Pancreas (tissue), 10 donors: ENCODE measurements at regions not wholly inside any gene's neighbourhood (a gene's known extent, or its start where the extent isn't known, plus 50 kb on each side); places are given as distances from the start of the nearest gene placed in this dataset.

Experiments used
- ATAC-seq, 4 donors: fragments of 200-7000 bp; cut with Tn5 transposase; one replicate each; pipeline versions ENCODE4 v1.8.0 to v1.9.1; 2020; ENCODE audit warnings: mild to moderate bottlenecking in 4 of 4, moderate library complexity in 4 of 4
- DNase-seq, 6 donors: peaks; one replicate each; pipeline ENCODE4 v3.0.0-alpha.2; 2020
- FAIRE-seq: peaks from 2 replicates; lab custom pipeline; 2012; peaks lifted over from hg19 to GRCh38; lab: Jason Lieb, UNC
- H3K27ac ChIP-seq, 4 donors: fragments of 200-600 bp; sonication (generic); 1 replicate in 3 of 4; 2 replicates in 1 of 4; pipeline versions ENCODE4 v1.5.0 to v1.8.0; 2020
- H3K27me3 ChIP-seq, 4 donors: fragments of 200-600 bp; one replicate each; pipeline ENCODE4 v1.8.0; 2021
- H3K36me3 ChIP-seq, 3 donors: fragments of 200-600 bp; sonication (generic) in 1 of 3; one replicate each; pipeline versions ENCODE4 v1.5.0 to v1.8.0; 2020 to 2021
- H3K4me1 ChIP-seq, 3 donors: fragments of 200-600 bp; one replicate each; pipeline ENCODE4 v1.8.0; 2021
- H3K4me3 ChIP-seq, 4 donors: fragments of 200-600 bp; sonication (generic) in 2 of 4; one replicate each; pipeline versions ENCODE4 v1.5.0 to v1.8.0; 2020 to 2021
- H3K9me3 ChIP-seq, 4 donors: fragments of 200-600 bp; one replicate each; pipeline ENCODE4 v1.8.0; 2021
- WGBS, 2 donors: extraction: QIAGEN DNeasy Blood & Tissue Kit; methylation state at CpG; one replicate each; pipeline ENCODE4 v1.1.7; 2013; 5-methylcytosine and 5-hydroxymethylcytosine counted together
- intact Hi-C, 3 donors: fragments of 100-400 bp; cut with DNase I; formaldehyde crosslinking; loops; one replicate each; pipeline versions ENCODE4 v1.11.1 to v1.14.2; 2022
- TF ChIP-seq, protein P1 (sequence below), 4 donors: fragments of 200-600 bp; sonication (generic) in 3 of 4; IDR thresholded peaks; one replicate each; pipeline versions ENCODE4 v1.5.0 to v1.8.0; 2021; ENCODE audit warnings: antibody characterized with exemption in 4 of 4
- donor health status: healthy with polysubstance abuse.
- donor health status: DM: no; HTN: no; CAD: no; lungs with moderate emphysema.
- donor health status: DM: no; HTN: no; CAD: no.
- donor health status: control.
- donor health status: control.
- donor health status: Bipolar disorder and iron deficiency.
- donor health status: DM: yes; HTN: yes; CAD: no.
- donor health status: DM: no; HTN: no; CAD: no.
- donor health status: DM: no; HTN: no; CAD: no.
- donor health status: DM: yes; HTN: yes; CAD: no.

GRCh38 chr3:22714749-22715148 is 488.4 kb upstream of the UBE2E2 start:
- FAIRE-seq (no peak), ATAC-seq (no peak)

GRCh38 chr3:22720596-22720995 is 482.5 kb upstream of the UBE2E2 start:
- ATAC-seq = no peak
- Histone ChIP-seq H3K4me1 (no peaks in the 10 kb centered on the region), H3K36me3 (no peaks in the 10 kb centered on the region), H3K9me3 (no peaks in the 10 kb centered on the region), H3K27ac (no peak overlapping the region), H3K4me3 (no peak overlapping the region), H3K27me3 (no peaks in the 10 kb centered on the region)
- intact Hi-C loops = no loop called here
- no peak for FAIRE-seq
- WGBS, 2 donors = 9 to 15% methylated on average over 1 of the region's 1 CpG
- TF ChIP-seq, protein P1, sequence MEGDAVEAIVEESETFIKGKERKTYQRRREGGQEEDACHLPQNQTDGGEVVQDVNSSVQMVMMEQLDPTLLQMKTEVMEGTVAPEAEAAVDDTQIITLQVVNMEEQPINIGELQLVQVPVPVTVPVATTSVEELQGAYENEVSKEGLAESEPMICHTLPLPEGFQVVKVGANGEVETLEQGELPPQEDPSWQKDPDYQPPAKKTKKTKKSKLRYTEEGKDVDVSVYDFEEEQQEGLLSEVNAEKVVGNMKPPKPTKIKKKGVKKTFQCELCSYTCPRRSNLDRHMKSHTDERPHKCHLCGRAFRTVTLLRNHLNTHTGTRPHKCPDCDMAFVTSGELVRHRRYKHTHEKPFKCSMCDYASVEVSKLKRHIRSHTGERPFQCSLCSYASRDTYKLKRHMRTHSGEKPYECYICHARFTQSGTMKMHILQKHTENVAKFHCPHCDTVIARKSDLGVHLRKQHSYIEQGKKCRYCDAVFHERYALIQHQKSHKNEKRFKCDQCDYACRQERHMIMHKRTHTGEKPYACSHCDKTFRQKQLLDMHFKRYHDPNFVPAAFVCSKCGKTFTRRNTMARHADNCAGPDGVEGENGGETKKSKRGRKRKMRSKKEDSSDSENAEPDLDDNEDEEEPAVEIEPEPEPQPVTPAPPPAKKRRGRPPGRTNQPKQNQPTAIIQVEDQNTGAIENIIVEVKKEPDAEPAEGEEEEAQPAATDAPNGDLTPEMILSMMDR (IDR thresholded peaks at IDR 0.05) = no peak
- DNase-seq = no peak

More at GRCh38 chr3:22714749-22715148, 488.4 kb upstream of the UBE2E2 start:
- Histone ChIP-seq H3K4me1 (no peaks in the 10 kb centered on the region), H3K27ac (no peak overlapping the region), H3K4me3 (no peak overlapping the region), H3K27me3 (no peaks in the 10 kb centered on the region), H3K9me3 (no peaks in the 10 kb centered on the region), H3K36me3 (no peaks in the 10 kb centered on the region)
- intact Hi-C loops = no loop called here
- no peak for DNase-seq
- TF ChIP-seq, protein P1 (IDR thresholded peaks at IDR 0.05) = no peak
- 58 to 80% methylated on average over 1 of the region's 1 CpG for WGBS, 2 donors

DNA sequence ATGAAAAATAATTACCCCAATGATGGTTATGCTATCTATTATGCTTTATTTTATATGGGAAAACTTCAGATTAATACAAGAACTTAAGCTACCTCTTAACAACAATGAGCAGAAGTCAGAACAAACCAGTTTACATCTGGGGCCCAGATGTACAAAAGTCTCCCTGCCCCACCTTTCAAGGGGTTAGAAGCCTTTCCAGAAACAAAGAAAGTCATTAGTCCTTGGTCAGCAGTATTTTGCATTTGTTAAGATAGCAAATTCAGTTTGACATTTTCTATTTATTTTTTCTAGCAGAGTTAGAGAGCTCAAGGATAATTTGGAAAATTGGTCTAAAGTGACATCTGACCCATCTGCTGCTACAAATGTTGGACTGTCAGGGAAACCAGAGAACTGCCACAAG is 478.7 kb upstream of the UBE2E2 start:
- H3K4me1 ChIP-seq = no peaks in the 10 kb centered on the region
- H3K27me3 ChIP-seq = no peaks in the 10 kb centered on the region
- no peaks in the 10 kb centered on the region for H3K9me3 ChIP-seq
- no peaks in the 10 kb centered on the region for H3K36me3 ChIP-seq
- DNase-seq (no peak), ATAC-seq (no peak), FAIRE-seq (no peak)
- intact Hi-C loops = no loop called here
- H3K4me3 ChIP-seq = no peak overlapping the region
- TF ChIP-seq, protein P1 (IDR thresholded peaks at IDR 0.05) = no peak
- H3K27ac ChIP-seq = no peak overlapping the region

DNA sequence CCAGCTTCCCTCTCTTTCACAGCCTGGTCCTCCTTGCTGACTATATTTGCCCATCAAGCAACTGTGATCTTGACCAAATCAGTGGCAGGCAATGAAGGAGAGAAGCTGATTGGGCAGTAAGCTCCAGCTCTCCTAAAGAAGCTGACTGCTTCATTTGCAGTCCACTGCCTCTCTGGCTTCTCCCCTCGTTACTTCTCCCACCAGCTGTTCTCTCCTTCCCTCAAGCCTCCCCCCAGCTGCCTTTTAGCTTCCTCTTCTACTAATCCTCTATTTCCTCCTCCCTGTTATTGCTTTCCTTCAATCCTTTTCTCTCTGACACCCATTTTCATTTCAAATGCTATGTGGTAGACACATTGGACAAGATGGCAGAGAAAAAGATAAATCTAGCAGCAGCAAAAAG is 474.7 kb upstream of the UBE2E2 start:
- H3K27ac ChIP-seq = no peak overlapping the region
- no peaks in the 10 kb centered on the region for H3K9me3 ChIP-seq
- 12 to 20% methylated on average over 1 of the region's 1 CpG for WGBS, 2 donors
- ATAC-seq (no peak), FAIRE-seq (no peak), DNase-seq (no peak)
- no peaks in the 10 kb centered on the region for H3K36me3 ChIP-seq
- intact Hi-C loops = no loop called here
- H3K4me1 ChIP-seq = no peaks in the 10 kb centered on the region
- H3K27me3 ChIP-seq = no peaks in the 10 kb centered on the region
- no peak overlapping the region for H3K4me3 ChIP-seq
- TF ChIP-seq, protein P1 (IDR thresholded peaks at IDR 0.05) = no peak

DNA sequence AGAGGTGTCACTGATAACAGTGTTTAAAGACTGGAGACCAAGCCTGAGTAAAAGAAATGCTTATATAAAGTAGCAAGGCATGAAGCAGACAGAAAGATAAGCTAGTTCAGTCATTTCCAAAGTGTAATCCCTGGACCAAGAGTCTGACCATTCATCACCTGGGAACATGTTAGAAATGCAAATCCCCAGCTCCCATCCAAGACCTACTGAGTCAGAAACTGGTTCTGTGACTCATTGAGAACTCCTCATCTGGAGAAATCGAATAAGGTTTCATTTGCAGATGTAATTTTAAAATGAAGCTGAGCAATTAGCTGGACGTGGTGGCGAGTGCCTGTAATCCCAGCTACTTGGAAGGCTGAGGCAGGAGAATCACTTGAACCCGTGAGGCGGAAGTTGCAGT is 473.9 kb upstream of the UBE2E2 start:
- FAIRE-seq = no peak
- TF ChIP-seq, protein P1 (IDR thresholded peaks at IDR 0.05) = no peak
- no peaks in the 10 kb centered on the region for H3K4me1 ChIP-seq
- H3K4me3 ChIP-seq = no peak overlapping the region
- H3K27me3 ChIP-seq = no peaks in the 10 kb centered on the region
- no peaks in the 10 kb centered on the region for H3K36me3 ChIP-seq
- intact Hi-C loops = no loop called here
- H3K27ac ChIP-seq = no peak overlapping the region
- no peak for ATAC-seq
- H3K9me3 ChIP-seq = no peaks in the 10 kb centered on the region
- 58 to 65% methylated on average over 5 of the region's 5 CpGs for WGBS, 2 donors
- no peak for DNase-seq
